SK-N-SH treated with all-trans-retinoic acid at 6 μM for 48 hours (cell line): ENCODE measurements at regions not wholly inside any gene's neighbourhood (a gene's known extent, or its start where the extent isn't known, plus 50 kb on each side); places are given as distances from the start of the nearest gene placed in this dataset.

Experiments used
- ARNTL ChIP-seq: fragments of 450-650 bp; formaldehyde crosslinking; IDR thresholded peaks from 2 replicates; pipeline ENCODE4 v1.5.0; 2020; ENCODE audit warnings: low read depth, mild to moderate bottlenecking, moderate library complexity, borderline replicate concordance
- CREB5 ChIP-seq: fragments of 250-450 bp; sonication (Bioruptor Pico); IDR thresholded peaks from 2 replicates; pipeline ENCODE4 v1.5.1; 2020; ENCODE audit warnings: low read depth, mild to moderate bottlenecking, moderate library complexity
- CSRNP3 ChIP-seq: fragments of 250-450 bp; sonication (Bioruptor Pico); IDR thresholded peaks from 2 replicates; pipeline ENCODE4 v1.5.1; 2021; ENCODE audit warnings: mild to moderate bottlenecking, moderate library complexity
- ESRRG ChIP-seq: fragments of 250-450 bp; sonication (Bioruptor Pico); IDR thresholded peaks from 2 replicates; pipeline ENCODE4 v1.6.1; 2021; ENCODE audit warnings: mild to moderate bottlenecking
- ISL1 ChIP-seq: fragments of 250-450 bp; sonication (Bioruptor Pico); IDR thresholded peaks from 2 replicates; pipeline ENCODE4 v2.1.2; 2022; ENCODE audit warnings: mild to moderate bottlenecking, moderate library complexity
- OSR1 ChIP-seq: fragments of 250-450 bp; sonication (Bioruptor Pico); IDR thresholded peaks from 2 replicates; pipeline ENCODE4 v1.8.0; 2022; ENCODE audit warnings: moderate library complexity, mild to moderate bottlenecking, inconsistent platforms
- PATZ1 ChIP-seq: fragments of 250-450 bp; sonication (Bioruptor Pico); IDR thresholded peaks from 2 replicates; pipeline ENCODE4 v1.8.0; 2020; ENCODE audit warnings: mild to moderate bottlenecking, moderate library complexity, borderline replicate concordance
- POU6F1 ChIP-seq: fragments of 250-450 bp; sonication (Bioruptor Pico); IDR thresholded peaks from 2 replicates; pipeline ENCODE4 v1.8.0; 2021; ENCODE audit warnings: low read depth, mild to moderate bottlenecking, moderate library complexity, borderline replicate concordance
- RARB ChIP-seq: fragments of 250-450 bp; sonication (Bioruptor Pico); IDR thresholded peaks from 2 replicates; pipeline ENCODE4 v1.8.0; 2021; ENCODE audit warnings: mild to moderate bottlenecking, moderate library complexity
- SNAI2 ChIP-seq: fragments of 250-450 bp; sonication (Bioruptor Pico); IDR thresholded peaks from 2 replicates; pipeline ENCODE4 v1.5.0; 2020; ENCODE audit warnings: mild to moderate bottlenecking, moderate library complexity
- TSHZ2 ChIP-seq: fragments of 250-450 bp; sonication (Bioruptor Pico); IDR thresholded peaks from 2 replicates; pipeline ENCODE4 v1.5.0; 2020; ENCODE audit warnings: mild to moderate bottlenecking, moderate library complexity
- ZFP3 ChIP-seq: fragments of 250-450 bp; sonication (Bioruptor Pico); IDR thresholded peaks from 2 replicates; pipeline ENCODE4 v1.5.0; 2020; ENCODE audit warnings: mild to moderate bottlenecking, moderate library complexity

- TF ChIP-seq ARNTL (CRISPR knock-in tag) (no peak), ISL1 (CRISPR knock-in tag) (no peak), RARB (CRISPR knock-in tag) (no peak), CREB5 (CRISPR knock-in tag) (no peak), ESRRG (CRISPR knock-in tag) (no peak), SNAI2 (CRISPR knock-in tag) (no peak), POU6F1 (CRISPR knock-in tag) (no peak), PATZ1 (CRISPR knock-in tag) (no peak), ZFP3 (CRISPR knock-in tag) (no peak), TSHZ2 (CRISPR knock-in tag) (no peak), OSR1 (no peak), CSRNP3 (CRISPR knock-in tag) (no peak)
These were observed 107.9 kb downstream of the CCDC74A start for GRCh38 chr2:131635611-131636010.
